ENCODE measurements at regions not wholly inside any gene's neighbourhood (a gene's known extent, or its start where the extent isn't known, plus 50 kb on each side); places are given as distances from the start of the nearest gene placed in this dataset.
"Not testable (repeated sequence)": the region's sequence is repeated elsewhere in the genome, so short reads cannot be mapped to it uniquely, and the experiment has no call there.

DNA sequence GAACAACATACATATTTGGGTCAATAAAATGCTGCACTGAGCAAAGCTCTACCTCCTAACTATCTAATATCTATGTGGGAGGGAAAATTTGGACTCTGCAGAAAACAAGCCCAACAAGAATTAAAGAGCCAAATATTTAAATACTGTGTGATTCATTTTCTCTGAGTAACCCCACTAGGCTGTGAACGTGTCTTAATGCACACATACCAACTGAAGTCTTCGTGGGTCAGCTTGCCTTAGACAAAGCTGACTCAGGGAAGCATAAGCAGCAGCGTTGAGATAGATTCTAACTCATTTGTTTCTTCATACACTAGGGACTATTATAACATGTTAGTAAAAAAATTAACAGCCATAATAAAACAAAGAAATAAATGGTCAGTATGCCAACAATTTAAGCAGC lies 114.3 kb downstream of the GJA1 start:
- peak; percentile 81 for DNase-seq

DNA sequence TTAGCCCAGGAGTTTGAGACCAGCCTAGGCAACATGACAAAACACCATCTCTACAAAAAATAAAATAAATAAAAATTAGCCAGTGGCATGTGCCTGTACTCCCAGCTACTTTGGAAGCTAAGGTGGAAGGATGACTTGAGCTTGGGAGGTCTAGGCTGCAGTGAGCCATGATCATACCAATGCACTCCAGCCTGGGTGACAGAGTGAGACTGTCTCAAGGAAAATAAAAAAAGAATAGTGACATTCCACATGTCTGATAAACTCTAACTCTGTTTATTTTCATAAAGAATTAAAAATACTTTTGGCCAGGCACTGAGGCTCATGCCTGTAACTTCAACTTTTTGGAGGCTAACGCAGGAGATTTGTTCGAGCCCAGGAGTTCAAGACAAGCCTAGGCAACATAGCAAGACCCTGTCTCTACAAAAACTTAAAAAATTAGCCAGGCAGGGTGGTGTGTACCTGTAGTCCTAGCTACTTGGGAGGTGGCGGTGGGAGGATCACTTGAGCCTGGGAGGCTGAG lies 115.1 kb downstream of the GJA1 start:
- no peak for DNase-seq

- DNase-seq, result no peak
Measured at GRCh38 chr6:121555201-121555600, 119.8 kb downstream of the GJA1 start.

DNA sequence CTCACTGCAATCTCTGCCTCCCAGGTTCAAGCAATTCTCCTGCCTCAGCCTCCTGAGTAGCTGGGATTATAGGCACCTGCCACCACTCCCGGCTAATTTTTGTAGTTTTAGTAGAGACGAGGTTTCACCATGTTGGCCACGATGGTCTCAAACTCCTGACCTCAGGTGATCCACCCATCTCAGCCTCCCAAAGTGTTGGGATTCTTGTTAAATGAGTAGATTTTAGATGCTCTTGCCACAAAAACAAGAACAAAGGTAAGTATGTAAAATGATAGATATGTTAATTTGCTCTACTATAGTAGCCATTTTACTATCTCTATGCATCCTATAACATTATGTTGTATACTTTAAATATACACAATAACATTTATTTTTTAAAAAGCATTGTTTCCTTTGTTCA lies 120.7 kb downstream of the GJA1 start:
- not testable (repeated sequence) for DNase-seq

GRCh38 chr6:121557146-121557940 lies 121.9 kb downstream of the GJA1 start:
- DNase-seq, result no peak

GRCh38 chr6:121559611-121560269 lies 124.3 kb downstream of the GJA1 start:
- DNase-seq, result no peak

DNA sequence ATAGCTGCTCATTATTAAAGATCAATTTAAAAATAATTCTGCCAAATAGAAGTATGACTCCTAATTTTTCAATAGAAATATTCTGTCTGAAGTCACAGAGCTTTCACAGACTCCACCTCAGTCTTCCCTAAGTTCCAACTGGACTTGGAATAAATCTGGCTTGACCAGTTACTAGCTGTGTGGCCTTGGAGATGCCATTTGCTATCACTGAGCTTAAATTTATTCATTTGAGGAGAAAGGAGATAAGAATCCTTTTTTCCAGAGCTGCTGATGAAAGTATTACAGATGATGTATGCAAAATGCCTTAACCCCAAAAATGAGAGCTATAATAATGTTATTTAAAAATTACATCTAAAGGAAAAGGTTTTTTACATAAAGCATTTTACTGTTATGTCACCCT lies 125.0 kb downstream of the GJA1 start:
- no peak for DNase-seq

DNA sequence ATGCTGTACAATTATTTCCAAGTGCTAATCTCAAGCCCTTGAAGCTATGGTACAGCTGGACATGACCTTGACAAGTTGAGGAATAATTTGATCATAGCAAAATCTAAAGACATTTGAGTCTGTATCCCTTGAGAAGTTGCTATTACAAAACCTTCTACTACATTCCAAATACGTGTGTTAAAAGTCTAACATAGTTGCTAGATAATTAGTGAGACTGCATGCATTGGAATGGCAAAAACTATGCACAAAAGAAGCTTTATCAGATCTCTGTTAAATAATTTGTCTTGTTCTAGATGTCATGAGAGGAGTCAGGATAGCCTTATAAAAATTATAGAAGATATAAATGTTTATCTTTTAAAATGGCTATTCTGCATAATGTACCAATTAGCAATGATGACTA lies 127.8 kb downstream of the GJA1 start:
- no peak for DNase-seq

DNA sequence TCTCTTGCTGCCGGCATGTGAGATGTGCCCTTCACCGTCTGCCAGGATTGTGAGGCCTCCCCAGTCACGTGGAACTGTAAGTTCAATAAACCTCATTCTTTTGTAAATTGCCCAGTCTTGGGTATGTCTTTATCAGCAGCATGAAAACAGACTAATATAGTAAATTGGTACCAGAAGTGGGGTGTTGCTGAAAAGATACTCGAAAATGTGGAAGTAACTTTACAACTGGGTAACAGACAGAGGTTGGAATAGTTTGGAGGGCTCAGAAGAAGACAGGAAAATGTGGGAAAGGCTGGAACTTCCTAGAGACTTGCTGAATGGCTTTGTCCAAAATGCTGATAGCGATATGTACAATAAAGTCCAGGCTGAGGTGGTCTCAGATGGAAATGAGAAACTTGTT lies 129.1 kb downstream of the GJA1 start:
- DNase-seq, result not testable (repeated sequence)

DNA sequence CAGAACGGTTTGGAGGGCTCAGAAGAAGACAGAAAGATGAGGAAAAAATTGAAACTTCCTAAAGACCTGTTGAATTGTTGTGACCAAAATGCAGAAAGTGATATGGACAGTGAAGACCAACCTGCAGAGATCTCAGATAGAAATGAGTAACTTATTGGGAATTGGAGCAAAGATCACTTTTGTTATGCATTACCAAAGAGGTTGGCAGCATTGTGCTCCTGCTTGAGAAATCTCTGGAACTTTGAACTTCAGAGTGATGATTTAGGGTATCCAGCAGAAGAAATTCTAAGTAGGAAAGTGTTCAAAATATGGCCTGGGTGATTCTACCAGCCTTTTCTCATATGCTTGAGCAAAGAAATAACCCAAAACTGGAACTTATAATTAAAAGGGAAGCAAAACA lies 136.0 kb downstream of the GJA1 start:
- DNase-seq, result no peak

GRCh38 chr6:121573481-121573880 lies 138.0 kb downstream of the GJA1 start:
- no peak for DNase-seq

DNA sequence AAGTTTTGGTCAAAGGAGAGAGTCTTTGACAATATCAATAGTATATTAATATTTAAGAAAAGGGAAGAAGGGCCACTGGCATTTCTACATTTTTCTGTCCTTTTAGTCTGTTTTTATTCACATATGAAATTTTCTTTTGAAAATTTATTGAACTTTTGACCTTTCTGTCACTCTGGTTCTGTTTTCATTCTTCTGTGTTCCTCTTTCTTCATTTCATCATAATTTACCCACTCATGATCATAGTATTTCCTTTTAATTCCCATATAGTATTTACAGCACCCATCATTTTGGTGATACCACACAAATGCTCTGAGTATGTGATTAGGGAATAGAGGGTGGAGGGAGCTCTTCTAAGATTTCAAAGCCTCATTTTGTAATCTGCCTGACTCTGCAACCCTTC lies 142.8 kb downstream of the GJA1 start:
- no peak for DNase-seq

DNA sequence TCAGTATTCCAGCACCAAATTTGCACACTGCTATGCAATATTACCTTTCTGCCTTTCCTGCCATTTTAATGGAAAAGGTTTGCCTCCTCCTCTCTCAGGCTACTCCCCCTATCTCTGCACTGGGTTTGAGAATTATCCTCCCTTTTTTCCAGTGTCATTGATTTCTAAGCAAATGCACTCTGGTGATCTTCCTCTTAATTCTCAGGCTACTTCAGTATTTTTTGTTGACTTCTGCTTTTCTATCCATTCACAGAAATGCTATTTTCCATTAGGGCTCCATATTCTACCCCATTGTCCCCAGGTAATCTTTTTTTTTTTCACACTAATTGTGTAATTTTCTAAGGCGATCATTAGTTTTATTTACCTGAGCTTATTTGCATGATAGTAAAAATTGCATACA lies 144.0 kb downstream of the GJA1 start:
- no peak for DNase-seq

GRCh38 chr6:121581327-121581726 lies 145.9 kb downstream of the GJA1 start:
- no peak for DNase-seq

DNA sequence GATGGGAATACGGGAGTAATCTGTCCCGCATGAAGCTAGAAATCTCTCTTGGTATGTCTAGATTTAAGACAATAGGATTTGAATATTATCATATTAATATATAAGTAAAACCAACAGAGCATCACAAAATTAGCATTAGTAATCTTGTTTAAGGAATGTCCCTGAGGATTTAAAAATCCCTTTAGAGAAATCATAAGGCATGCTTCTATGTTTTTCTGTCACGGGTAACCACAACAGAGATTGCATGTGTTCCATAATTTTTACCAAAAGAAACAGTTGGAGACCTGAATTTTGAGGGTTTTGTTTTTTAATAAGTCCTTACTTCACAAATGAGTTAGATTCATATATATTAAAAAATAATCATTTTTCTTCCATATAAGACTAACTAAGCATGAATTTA lies 146.8 kb downstream of the GJA1 start:
- DNase-seq, result no peak

DNA sequence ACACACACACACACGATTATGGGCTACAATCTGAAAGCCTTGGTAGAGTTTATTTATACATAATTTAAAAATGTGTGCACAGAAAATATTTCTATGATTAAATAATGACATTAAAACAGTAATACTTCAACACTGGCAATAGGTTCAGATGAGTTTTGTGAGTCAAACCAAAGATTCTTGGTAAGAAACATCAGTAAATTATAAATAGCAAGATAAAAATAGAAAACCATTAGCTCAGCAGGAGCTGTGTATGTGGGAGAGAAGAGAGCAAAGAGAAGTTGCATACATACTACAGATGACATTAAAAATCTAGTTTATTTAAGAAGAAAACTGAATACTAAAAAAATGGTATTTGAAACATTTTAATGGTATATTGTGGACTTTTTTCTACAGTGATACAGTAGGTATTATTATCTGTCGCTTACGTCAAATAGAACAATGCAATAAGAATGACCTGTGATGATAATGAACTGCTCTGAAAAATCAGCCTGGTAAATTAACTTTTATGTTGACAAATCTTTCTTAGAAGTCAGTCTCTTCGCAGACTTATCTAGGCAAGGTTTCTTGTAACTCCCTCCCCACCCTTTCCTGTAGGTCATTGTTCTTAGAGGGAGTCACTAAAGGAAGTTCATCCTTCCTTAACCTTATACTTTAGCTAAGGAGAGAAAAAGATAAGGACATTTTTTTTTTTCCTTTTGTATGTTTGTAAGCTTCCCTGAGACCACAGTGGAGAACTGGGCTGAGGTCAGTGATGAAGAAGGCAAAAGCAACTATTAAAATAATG lies 149.3 kb downstream of the GJA1 start:
- no peak for DNase-seq

DNA sequence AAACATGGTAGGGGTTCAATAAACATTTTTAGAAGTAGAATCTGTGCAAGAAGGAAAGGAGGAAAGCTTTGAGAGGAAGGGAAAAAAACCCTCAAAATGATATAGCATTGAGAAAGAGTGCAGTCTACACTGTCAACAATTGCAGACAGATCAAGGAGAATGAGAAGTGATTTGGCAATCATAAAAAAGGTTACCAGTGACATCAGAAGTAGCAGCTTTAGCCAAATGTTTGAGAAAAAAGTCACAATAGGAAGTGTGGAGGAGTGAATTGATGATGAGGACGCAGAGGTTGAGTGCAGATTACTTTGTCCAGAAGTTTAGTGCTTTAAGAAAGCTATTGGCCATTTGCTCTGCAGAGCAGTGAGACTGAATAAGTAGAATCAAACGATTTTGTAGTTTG lies 155.0 kb downstream of the GJA1 start:
- no peak for DNase-seq

GRCh38 chr6:121590916-121591315 lies 155.5 kb downstream of the GJA1 start:
- DNase-seq, result no peak

DNA sequence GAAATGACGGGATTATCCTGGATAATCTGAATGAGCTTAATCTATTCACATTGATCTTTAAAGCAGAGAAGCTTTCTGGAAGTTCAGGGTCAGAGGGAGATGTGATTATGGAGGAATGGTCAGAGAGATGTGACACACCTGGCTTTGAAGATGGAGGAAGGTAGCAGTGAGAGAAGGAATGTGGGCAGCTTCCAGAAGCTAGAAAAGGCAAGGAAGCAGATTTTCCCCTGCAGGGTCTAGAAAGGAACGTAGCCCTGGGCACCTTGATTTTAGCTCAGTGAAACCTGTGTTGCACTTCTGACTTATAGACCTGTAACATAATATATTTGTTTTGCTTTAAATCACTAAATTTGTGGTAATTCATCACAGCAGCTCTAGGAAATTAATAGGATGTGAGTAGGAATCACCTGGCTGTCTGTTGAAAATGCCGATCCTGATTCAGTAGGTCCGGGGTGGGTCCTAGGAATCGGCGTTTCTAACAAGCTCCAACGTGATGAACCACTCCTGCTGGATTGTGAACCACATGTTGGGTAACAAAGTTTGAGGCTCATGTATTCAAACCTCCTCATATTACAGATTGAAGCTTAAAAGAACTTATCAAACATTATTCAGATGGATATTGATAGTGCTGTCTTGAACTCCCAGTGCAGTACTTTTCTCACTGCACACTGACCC lies 157.0 kb downstream of the GJA1 start:
- DNase-seq, result no peak

DNA sequence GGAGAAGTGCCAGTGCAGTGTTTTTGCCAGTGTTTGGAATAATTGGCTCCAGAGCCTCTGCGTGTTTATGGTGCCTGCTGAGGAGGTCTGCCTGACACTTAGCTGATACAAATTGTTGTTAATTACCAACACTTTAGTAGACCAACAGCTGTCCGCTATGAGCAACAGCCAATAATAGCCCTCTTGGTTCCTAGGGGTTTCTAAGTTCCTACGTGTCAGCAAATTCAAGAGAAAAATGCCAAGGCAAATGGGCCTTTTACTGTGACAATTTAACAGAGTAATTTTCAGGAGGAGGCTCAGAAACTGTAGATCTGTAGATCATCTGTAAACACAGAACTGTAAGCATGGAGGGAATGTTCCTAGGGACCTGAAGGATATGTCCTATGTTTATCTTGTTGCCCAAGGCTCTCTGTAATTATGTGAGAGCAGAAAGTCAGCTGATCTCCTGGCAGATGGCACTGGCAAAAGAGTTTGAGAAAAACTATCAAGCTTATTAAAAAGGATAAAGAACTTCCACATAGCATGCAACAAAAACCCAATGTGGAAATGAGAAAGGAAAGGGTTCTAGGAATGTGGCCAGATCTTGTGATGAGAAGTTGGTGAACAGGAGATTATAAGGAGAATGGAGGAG lies 157.7 kb downstream of the GJA1 start:
- no peak for DNase-seq

DNA sequence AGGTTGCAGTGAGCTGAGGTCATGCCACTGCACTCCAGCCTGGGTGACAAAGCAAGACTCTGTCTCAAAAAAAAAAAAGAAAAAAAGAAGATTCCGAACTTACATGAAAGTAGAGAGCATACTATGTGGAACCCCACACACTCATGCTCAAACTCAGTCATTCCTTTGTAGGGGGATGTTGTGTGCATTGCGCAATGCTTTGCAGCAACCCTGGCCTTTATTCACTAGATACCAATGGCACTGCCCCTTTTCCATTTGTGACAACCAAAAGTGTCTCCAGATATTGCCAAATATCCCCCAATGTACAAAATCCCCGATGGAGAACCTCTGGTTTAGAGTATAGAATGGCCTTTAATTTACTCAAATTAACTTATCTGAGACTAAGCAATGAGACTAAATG lies 158.6 kb downstream of the GJA1 start:
- DNase-seq, result no peak

GRCh38 chr6:121595646-121596045 lies 160.2 kb downstream of the GJA1 start:
- no peak for DNase-seq

DNA sequence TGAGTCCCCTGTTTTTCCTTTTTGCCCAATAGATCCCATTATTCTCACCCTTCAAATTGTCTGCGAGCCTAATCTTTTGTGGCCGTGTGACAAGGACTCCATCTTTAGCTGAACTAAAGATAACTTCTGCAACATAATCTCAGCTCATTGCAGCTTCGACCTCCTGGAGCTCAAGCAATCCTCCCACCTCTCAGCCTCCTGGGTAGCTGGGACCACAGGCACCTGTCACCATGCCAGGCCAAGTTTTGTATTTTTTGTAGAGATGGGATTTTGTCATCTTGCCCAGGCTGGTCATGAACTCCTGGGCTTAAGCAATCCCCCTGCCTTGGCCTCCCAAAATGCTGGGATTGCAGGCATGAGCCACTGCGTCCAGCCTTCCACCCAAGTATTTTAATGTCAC lies 161.0 kb downstream of the GJA1 start:
- DNase-seq, result no peak

Data from amniotic stem cell (primary cell).